ENCODE measurements at regions not wholly inside any gene's neighbourhood (a gene's known extent, or its start where the extent isn't known, plus 50 kb on each side); places are given as distances from the start of the nearest gene placed in this dataset.
A peak's percentile ranks its signal among the peaks of the same experiment; 100 is the strongest.

DNA sequence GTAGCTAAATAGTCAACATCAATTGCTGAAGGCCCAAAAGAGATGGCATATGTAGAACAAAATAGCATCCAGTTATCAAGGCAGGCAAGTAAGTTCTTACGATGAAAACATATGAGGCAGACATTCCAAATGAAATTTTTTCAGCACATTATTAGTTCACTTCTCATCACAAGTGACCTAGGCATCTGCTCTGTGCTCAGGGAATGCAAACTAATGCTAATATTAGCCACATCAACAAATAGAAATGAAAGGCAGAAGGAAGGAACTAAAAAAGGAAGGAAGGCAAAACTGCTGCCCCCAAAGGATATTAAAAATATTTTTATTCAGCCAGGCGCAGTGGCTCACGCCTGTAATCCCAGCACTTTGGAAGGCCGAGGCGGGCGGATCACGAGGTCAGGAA, 51.2 kb upstream of the ROCK1 start:
- no peak for DNase-seq (ENCODE audit: low spot score)

DNA sequence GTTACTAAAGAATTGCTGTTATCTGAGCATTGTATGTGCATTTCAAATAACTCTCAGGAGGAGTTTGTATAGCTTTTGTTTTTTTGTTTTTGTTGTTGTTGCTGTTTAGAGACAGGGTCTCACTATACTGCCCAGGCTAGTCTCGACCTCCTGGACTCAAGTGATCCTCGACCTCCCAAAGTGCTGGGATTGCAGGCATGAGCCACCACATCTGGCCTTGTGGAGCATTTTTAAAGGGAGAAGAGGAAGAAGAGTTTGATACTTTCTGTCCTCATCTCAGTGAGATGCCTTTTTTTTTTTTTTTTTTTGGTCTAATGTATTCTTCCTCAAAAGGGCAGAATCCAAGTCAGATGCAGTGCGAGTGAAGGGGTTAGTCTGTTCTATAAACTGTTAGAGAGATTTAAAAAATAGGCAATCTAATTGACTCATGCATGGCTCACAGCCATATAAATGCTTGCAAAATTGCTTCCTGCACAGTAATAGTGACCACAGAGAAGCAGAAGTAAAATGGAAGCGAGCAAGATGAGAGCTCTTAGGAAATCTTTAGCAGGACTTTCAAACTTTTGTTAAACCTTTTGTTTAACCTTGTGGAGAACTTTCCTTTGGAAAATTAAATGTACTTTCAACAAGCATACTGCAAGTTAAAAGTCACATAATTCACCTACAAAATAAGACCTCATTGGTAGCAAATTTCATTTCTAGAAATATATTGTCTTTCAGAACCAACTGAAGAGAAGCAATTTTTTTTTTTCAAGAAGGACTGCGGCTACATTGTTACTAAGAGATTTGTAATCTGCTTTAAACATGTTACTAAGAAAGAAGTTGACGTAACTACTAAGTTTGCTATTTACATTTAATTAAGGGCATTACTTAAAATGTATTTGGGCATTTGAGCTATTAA, 52.3 kb upstream of the ROCK1 start:
- DNase-seq (ENCODE audit: low spot score): no peak

DNA sequence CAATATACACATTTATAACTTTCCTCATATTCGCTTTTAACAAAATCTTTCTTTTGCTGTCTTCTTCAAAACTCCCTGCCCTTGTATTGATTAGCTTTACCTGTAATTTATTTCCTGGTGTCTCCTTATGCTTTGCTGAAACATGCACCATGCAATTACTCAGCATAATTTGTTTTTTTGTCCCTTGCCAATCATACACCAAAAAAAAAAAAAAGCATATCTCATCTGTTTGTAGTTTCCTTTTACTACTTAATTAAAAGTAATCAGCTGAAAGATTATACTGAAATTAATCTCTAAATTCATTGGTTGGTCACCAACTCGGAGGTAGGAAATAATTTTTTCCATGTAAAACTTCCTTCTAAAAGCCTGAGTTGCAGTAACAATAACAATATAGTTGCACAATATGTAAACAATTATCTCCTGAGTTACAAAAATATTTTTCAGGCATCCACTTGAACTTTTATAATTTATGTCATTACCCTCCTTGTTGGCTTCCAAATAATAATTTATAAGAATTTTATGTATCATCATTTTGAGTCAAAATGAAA, 53.0 kb upstream of the ROCK1 start:
- no peak for DNase-seq (ENCODE audit: low spot score)

DNA sequence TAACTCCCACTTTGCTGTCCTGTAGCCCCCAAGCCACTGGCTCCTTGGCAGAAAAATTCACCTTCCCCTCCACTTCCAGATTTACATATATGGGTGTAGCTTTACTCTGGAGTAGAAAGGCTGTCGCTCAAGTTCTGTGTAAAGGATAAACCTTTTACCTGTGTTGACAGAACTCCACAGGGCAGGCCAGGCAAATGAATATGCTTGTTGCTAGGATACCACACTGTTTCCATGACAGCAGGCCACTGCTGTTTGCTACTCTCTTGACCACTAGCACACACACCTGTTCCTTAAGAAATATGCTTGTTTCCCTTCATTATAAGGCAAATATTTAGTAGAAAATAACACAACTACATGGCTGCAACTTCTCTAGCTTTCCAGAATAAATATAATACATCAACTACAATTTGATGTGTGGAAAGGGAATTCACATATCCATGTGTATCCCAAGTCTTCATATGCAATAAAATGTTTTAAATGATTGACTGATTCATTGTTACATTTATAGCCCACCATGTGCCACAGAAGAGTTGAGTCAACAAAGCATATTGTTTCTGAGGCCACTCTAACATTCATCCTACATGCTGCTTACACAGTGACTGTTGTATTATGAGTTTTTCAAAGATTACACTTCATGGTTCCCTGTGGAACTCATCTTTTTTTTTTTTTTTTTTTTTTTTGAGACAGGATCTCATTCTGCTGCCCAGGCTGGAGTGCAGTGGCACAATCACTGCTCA, 56.2 kb upstream of the ROCK1 start:
- no peak for DNase-seq (ENCODE audit: low spot score)

DNA sequence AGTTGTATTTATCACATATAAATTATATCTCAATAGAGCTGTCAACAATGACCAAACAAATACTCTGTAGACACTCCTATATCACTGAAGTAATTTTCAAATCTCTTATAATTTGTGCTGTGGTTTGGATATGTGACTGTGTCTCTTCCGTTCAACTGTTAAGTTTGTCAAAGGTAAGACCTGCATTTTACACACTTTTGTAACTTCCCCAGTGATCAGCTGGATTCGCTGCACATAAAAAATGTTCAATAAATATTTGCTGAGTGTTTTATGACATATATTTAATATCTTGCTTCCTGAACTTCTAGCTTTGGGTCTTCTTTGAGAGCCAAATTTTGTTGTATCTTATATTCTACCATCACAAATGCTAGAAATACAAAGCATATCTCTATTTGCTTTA, 57.3 kb upstream of the ROCK1 start:
- DNase-seq (ENCODE audit: low spot score): no peak

DNA sequence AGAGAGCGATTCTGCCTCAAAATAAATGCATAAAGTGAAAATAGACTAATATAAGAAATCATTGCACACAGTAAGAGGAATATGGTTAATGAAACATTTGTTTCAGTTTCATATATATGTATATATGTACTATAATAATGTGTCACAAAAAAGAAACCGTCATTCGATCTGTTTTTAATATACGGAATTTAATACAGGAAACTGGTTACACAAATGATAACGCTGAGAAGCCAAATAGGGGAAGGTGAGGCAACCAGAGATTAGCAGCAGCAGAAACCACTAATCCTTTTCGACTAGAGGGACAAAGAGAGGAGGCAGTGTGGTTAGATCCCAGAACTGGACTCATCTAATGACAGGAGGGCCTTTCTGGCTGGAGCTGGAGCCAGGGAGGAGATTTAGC, 64.2 kb upstream of the GREB1L start:
- DNase-seq (ENCODE audit: low spot score): no peak

DNA sequence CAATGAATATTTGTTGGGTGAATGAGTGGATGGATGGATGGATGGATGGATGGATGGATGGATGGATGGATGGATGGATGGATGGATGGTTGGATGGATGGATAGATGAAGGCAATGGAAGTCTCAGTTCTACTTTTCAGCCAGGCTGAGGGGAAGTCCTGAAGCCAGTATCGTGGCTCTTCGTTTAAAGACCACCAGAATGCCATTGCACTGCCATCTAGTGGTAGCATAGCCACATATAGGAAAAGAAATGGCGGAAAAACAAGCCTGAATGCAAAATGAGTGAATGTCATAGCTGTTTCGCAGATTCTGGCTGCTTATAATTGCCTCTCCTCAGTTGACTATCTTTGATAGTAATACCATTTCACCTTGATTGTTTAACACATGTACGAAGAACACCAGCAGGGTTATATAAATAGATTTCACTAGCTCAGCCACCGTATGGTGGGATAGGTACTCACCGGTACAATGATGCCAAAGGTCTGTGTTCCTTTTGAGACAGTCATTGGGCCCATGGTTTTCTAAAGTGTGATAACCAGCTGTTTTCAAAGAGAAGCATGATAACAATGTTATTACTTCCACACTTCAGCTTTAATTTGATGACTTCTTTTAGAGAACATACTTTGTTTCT, 62.3 kb upstream of the GREB1L start:
- DNase-seq (ENCODE audit: low spot score): peak; percentile 60

DNA sequence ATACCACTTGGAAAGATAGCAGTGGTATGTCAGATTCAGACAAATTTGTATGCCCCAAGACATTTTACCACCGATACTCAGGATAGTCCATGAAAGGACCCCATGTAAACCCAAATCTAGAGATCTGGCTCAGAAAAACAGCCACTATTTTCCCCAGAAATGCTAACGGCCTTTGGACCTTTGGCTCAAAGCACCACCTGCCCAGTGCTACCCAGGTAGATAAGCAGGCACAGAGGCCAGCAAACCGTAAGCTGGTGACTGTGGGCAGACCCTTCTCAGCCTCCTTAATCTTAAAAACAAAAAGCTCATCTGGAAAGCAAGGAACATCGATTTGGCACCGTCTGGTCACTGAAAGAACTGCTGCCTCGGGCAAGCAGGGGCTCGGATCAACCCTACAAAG, 61.4 kb upstream of the GREB1L start:
- no peak for DNase-seq (ENCODE audit: low spot score)

DNA sequence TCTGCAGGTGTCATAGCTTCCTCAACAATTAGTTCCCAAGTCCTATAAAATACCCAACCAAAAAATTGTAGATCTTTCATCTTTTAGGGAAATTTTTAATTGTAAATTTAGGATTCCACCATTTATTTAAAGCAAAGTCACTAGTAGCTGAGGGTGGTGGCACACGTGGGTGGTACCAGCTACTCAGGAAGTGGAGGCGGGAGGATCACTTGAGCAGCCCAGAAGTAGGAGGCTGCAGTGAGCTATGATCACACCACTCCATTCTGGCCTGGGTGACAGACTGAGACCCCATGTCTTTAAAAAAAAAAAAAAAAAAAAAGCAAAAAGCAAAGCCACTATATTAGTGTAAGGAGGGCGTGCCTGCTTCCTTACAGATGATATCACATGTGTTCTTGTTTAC, 60.3 kb upstream of the GREB1L start:
- no peak for DNase-seq (ENCODE audit: low spot score)

DNA sequence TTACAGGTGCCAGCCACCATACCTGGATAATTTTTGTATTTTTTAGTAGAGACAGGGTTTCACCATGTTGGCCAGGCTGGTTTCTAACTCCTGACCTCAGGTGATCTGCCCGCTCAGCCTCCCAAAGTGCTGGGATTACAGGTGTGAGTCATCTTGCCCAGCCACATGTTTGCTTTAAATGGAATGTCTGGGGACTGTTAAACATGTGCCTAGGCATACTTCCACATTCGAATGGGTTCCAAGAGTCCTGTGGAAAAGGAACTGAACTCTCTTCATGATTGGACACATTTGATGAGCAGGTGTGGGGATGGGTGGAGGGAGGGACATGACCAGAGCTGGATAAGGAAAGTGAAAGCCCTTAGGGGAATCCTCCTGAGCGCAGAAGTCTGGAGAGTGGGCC, 58.4 kb upstream of the GREB1L start:
- no peak for DNase-seq (ENCODE audit: low spot score)

DNA sequence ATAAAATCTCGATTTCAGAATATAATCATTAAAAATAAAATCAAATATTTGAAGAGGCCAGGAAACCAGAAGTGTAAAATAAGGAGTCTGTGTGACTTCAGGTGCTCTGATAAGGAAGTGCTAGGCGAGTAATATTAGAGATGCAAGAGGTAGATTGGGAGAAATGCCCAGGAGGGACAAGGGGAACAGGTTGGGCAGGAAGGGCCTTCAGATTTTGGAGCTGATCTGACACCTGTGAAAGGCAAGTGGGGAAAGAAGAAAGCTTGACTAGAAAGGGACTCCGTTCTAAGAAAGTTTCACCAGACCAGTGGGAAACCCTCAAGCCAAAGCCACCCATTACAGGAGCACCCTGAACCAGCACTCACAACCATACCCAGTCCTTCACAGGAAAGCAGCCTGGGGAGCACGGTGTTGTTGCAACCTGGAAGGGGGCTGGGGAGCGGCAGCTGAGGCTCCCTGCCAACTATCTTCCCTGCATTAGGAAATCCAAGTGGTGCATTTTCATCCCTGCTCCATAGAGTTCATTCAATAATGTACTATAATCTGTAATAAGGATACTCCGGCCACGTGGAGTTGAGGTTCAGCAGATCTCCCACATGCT, 57.5 kb upstream of the GREB1L start:
- DNase-seq (ENCODE audit: low spot score): no peak

DNA sequence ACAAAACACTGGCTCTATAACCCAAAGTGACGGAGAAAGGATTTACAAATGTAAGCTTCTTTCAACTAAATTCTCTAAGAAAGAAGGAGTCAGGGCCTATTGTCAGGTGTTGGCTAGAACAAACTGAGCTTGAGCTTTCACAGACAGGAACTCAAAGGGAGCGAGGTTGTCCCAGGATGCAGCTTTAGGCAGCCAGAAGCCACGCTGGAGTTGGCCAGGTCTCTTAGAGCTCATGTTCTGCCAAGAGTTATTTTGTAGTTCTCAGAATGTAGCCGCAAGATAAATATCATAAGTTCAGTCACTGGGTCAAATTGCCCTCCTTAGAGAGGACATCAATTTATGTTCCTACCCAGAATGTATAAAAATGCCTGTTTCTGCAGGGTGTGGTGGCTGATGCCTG, 54.1 kb upstream of the GREB1L start:
- DNase-seq (ENCODE audit: low spot score): no peak

DNA sequence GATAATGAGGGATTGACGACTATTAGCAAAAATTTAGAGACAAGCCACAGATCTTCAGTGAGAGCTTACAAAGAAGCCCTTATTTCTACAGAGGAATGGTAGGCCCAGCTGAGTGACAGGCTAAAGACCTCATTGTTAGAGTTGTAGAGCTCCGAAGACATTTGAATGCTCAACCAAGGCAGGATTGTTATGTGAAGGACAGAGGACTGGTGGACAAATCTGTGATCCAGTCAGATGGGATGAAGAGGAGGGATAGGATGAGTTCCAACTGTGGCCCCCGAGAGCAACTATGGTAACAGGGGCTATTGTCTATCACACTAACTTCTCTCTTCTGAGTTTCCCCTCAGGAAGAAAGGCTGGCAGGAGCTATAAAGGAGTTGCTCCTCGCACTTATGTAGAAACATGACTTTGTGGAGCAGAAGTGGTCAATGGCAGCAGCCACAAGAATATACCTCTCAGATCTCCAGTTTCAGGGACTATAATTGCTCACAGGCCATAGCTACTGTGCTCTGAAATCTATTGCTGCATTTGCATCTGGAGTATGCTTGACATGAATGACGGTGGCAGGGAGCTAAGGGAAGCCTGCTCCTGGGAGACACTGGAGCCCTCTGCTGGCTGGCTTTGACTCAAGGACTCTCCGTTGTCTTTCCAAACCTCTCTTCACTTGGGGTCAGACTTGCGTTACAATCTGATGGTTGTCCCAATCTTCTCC, 50.3 kb upstream of the GREB1L start:
- DNase-seq (ENCODE audit: low spot score): no peak
